Hepatocyte (in vitro differentiated cells): ENCODE measurements at regions not wholly inside any gene's neighbourhood (a gene's known extent, or its start where the extent isn't known, plus 50 kb on each side); places are given as distances from the start of the nearest gene placed in this dataset.

Source experiments
- EZH2phosphoT487 ChIP-seq: fragments of 200-600 bp; sonication (generic); IDR thresholded peaks from one replicate; pipeline ENCODE4 v1.6.1; 2018; ENCODE audit warnings: antibody characterized with exemption, mild to moderate bottlenecking, low read depth, moderate library complexity; ENCODE audit not compliant: unreplicated experiment, severe bottlenecking
- TF ChIP-seq, protein P1 (sequence below): fragments of 200-600 bp; sonication (generic); IDR thresholded peaks from 2 replicates; pipeline ENCODE4 v1.5.1; 2016; ENCODE audit warnings: antibody characterized with exemption, mild to moderate bottlenecking; ENCODE audit not compliant: poor library complexity

DNA sequence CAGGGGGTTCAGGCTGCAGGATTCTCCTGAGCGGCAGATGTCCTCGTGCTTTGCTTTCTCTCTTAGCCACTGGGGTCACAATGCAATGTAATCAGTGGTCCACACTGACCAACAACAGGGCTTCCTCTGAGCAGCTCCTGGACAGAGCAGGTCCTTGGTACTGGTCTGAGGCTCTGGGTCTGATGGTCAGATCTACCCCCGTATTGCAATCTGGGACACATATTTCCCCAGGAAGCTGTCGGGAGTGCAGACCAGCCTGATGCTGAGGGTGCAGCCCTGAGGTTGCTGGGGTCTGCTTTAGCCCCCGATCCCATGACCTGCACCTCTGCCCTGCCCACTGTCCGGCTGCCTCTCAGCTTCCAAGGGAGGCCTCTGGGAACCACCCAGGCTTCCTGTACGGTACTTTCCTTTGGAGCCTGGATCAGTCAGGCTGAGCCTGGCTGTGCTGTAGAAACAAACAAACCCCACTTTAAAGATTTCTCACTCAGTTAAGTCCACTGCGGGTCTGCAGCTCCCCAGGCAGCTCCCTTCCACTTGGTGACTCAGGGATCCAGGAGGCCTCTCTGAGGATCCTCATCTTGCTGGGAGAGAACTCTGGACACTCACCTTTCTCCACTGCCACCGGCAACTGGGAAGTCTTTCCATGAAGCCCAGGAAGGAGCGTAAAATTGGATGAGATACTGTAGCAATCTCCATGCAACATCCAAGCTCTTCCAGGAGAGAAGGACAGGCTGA is 1046.6 kb downstream of the TBC1D22A start:
- TF ChIP-seq, protein P1, sequence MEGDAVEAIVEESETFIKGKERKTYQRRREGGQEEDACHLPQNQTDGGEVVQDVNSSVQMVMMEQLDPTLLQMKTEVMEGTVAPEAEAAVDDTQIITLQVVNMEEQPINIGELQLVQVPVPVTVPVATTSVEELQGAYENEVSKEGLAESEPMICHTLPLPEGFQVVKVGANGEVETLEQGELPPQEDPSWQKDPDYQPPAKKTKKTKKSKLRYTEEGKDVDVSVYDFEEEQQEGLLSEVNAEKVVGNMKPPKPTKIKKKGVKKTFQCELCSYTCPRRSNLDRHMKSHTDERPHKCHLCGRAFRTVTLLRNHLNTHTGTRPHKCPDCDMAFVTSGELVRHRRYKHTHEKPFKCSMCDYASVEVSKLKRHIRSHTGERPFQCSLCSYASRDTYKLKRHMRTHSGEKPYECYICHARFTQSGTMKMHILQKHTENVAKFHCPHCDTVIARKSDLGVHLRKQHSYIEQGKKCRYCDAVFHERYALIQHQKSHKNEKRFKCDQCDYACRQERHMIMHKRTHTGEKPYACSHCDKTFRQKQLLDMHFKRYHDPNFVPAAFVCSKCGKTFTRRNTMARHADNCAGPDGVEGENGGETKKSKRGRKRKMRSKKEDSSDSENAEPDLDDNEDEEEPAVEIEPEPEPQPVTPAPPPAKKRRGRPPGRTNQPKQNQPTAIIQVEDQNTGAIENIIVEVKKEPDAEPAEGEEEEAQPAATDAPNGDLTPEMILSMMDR: no peak
- TF ChIP-seq EZH2phosphoT487: no peak
